Nephron progenitor cell (in vitro differentiated cells): ENCODE measurements at regions not wholly inside any gene's neighbourhood (a gene's known extent, or its start where the extent isn't known, plus 50 kb on each side); places are given as distances from the start of the nearest gene placed in this dataset.

ENCODE experiments used
- DNase-seq: peaks from one replicate; pipeline ENCODE4 v3.0.0; 2021
- H3K27ac Mint-ChIP-seq: 2 replicates; pipeline ENCODE4 v1.8.0; 2021; ENCODE audit warnings: mild to moderate bottlenecking, moderate library complexity, mixed read lengths
- H3K27me3 Mint-ChIP-seq: 2 replicates; pipeline ENCODE4 v1.8.0; 2021; ENCODE audit warnings: mild to moderate bottlenecking, low read depth, mixed read lengths; ENCODE audit not compliant: poor library complexity
- H3K36me3 Mint-ChIP-seq: 2 replicates; pipeline ENCODE4 v1.8.0; 2021; ENCODE audit warnings: low read depth, mixed read lengths
- H3K4me1 Mint-ChIP-seq: 2 replicates; pipeline ENCODE4 v1.8.0; 2021; ENCODE audit warnings: mixed read lengths
- H3K4me3 Mint-ChIP-seq: 2 replicates; pipeline ENCODE4 v1.8.0; 2021; ENCODE audit warnings: mild to moderate bottlenecking, moderate library complexity, mixed read lengths
- H3K9me3 Mint-ChIP-seq: 2 replicates; pipeline ENCODE4 v1.8.0; 2021; ENCODE audit warnings: mild to moderate bottlenecking, moderate library complexity, mixed read lengths
- TF ChIP-seq, protein P1 (sequence below): fragments of 200-600 bp; sonication (generic); IDR thresholded peaks from 2 replicates; pipeline ENCODE4 v1.5.0; 2021; ENCODE audit warnings: antibody characterized with exemption

DNA sequence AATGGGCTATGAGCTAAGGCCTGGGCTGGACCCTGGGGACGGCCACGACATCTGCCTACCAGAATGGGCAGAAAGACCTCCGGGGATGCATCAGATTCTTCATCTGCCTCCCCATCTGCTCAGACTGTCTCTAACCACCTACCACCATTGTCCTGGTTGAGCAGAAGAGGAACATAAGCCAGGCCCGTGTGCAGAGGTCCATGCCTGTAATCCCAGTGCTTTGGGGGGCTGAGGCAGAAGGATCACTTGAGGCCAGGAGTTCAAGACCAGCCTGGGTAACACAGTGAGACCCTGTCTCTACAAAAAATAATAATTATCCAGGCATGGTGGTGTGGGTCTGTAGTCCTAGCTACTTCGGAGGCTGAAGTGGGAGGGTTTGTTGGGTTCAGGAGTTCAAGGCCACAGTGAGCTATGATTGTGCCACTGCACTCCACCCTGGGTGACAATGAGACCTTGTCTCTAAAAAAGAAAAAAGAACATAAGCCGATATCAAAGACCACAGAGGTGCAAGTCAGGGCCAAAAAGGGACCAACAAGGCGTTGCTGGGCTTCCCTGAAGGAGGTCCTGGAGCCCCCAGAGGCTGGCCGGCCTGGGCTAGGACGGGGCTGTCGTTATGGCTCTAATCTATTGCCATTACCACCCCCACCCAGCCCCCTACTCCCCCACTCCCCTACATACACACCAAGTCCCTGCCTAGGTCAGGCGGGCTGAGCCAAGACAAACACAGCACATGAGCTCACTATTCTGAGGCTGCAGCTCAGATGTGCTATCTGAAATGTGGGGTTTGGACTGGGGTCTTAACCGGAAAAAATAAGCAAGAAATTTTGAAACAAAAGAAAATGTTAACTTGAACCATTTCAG lies 239.2 kb upstream of the RAB4A start:
- Mint-ChIP-seq H3K4me1 (peaks cover 83% of the 10 kb centered on the region), H3K27ac (no peak overlapping the region), H3K36me3 (no peaks in the 10 kb centered on the region), H3K9me3 (no peaks in the 10 kb centered on the region), H3K27me3 (peaks cover 10% of the 10 kb centered on the region), H3K4me3 (peak overlapping the region; percentile 40)
- DNase-seq: no peak
- TF ChIP-seq, protein P1, sequence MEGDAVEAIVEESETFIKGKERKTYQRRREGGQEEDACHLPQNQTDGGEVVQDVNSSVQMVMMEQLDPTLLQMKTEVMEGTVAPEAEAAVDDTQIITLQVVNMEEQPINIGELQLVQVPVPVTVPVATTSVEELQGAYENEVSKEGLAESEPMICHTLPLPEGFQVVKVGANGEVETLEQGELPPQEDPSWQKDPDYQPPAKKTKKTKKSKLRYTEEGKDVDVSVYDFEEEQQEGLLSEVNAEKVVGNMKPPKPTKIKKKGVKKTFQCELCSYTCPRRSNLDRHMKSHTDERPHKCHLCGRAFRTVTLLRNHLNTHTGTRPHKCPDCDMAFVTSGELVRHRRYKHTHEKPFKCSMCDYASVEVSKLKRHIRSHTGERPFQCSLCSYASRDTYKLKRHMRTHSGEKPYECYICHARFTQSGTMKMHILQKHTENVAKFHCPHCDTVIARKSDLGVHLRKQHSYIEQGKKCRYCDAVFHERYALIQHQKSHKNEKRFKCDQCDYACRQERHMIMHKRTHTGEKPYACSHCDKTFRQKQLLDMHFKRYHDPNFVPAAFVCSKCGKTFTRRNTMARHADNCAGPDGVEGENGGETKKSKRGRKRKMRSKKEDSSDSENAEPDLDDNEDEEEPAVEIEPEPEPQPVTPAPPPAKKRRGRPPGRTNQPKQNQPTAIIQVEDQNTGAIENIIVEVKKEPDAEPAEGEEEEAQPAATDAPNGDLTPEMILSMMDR: no peak

DNA sequence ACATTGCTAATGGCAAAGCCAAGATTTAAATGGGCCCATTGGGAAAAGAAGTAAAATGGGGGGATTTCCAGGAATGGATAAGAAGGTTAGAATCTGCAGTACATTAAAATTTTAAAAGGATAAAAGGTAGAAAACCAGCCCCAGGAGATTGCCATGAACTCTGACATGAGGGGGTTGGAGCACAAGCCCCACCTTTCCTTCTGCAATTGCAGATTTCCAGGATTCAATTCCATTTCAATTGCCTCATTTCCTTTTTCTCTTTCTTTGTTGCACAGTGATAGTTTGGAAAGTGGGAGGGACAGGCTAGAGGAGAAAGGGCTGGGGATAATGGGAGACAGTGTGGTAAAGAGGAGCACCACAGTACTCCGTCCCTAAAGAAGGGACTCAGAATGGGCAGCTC lies 238.5 kb upstream of the RAB4A start:
- no peak for DNase-seq
- no peaks in the 10 kb centered on the region for H3K36me3 Mint-ChIP-seq
- H3K27me3 Mint-ChIP-seq: peaks cover 7% of the 10 kb centered on the region
- peak overlapping the region; percentile 7 for H3K27ac Mint-ChIP-seq
- peak overlapping the region; percentile 40 for H3K4me3 Mint-ChIP-seq
- H3K4me1 Mint-ChIP-seq: peaks cover 82% of the 10 kb centered on the region
- TF ChIP-seq, protein P1: no peak
- H3K9me3 Mint-ChIP-seq: peaks cover 2% of the 10 kb centered on the region

DNA sequence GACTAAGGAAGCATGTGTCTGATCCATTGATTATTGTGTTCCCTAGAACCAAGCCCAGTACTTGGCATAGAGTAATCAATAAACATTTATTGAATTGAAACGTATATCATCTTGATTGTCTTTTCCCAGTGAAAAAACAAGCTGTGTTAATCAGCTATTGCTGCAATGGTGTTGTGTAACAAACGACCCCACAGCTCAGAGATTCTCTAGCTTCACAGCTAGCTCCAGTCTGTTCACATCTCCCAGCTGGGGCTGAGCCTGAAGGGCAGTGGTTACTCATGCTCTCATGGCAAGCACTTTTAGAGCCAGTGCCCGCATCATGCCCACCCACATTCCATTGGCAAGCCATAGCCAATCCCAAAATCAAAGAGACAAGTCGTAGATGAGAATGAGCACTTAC lies 237.4 kb upstream of the RAB4A start:
- H3K27ac Mint-ChIP-seq: no peak overlapping the region
- no peak overlapping the region for H3K4me3 Mint-ChIP-seq
- peaks cover 11% of the 10 kb centered on the region for H3K9me3 Mint-ChIP-seq
- no peak for DNase-seq
- H3K4me1 Mint-ChIP-seq: peaks cover 84% of the 10 kb centered on the region
- peaks cover 7% of the 10 kb centered on the region for H3K27me3 Mint-ChIP-seq
- H3K36me3 Mint-ChIP-seq: peaks cover 2% of the 10 kb centered on the region
- TF ChIP-seq, protein P1: no peak

DNA sequence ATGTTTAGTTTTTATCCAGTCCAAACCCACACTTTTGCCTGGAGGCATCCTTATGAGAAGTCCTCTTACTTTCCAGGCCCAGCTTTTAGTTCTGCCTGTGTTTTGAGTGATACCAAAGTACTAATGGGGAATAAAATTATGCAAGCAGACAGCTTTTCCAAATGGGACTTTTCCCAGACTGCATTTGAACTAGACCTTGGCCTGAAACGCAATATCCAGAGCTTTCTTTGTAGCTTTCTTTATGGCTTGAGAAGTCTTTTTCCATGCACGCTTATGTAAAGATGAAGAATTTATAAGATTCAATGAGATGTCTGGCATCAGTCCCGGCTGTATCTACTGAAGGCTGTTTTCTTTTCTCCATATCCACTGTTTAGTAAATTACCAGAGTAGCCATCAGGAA lies 236.6 kb upstream of the RAB4A start:
- Mint-ChIP-seq H3K27me3 (peaks cover 3% of the 10 kb centered on the region), H3K4me3 (no peak overlapping the region)
- no peak for DNase-seq

DNA sequence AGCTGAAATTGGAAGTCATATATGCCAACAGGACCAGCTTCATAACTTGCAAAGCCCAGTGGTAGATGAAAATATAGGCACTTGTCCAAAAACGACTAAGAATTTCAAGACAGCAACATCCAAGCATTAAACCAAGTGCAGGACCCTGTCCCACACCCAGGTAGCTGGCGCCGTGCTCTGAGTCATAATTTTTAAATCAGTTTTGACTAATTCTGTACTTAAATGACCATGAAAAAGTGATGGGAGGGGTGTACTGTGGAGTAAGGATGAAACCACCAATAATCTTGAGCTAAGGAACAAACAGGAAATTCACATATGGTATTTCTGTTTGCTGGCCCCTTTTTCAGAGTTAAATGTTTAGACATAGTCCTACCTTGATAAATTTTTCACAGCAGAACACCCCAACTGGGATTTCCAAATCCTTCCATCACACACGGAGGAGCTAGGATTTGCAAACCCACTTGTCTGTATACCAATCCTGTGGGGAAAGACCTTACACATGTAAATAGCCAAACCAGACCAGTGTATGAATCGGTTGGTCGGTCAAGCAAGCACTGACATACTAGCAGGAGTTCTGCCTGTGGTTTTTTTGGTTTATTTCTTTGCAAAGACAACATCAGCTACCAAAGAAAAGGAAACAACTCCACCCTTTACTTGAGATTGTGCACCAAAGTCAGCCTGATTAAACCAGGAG lies 235.7 kb upstream of the RAB4A start:
- TF ChIP-seq, protein P1: no peak
- peaks cover 74% of the 10 kb centered on the region for H3K4me1 Mint-ChIP-seq
- H3K27me3 Mint-ChIP-seq: peaks cover 7% of the 10 kb centered on the region
- peaks cover 13% of the 10 kb centered on the region for H3K36me3 Mint-ChIP-seq
- no peak overlapping the region for H3K4me3 Mint-ChIP-seq
- no peak overlapping the region for H3K27ac Mint-ChIP-seq
- DNase-seq: no peak
- H3K9me3 Mint-ChIP-seq: peaks cover 27% of the 10 kb centered on the region

More for the DNA sequence above, 236.6 kb upstream of the RAB4A start:
- Mint-ChIP-seq H3K9me3 (peaks cover 19% of the 10 kb centered on the region), H3K36me3 (peaks cover 9% of the 10 kb centered on the region), H3K4me1 (peaks cover 81% of the 10 kb centered on the region), H3K27ac (no peak overlapping the region)
- TF ChIP-seq, protein P1: no peak
